H54 (cell line): ENCODE measurements at regions not wholly inside any gene's neighbourhood (a gene's known extent, or its start where the extent isn't known, plus 50 kb on each side); places are given as distances from the start of the nearest gene placed in this dataset.
"Not testable (repeated sequence)": the region's sequence is repeated elsewhere in the genome, so short reads cannot be mapped to it uniquely, and the experiment has no call there.

Experiments
- DNase-seq: peaks from one replicate; pipeline ENCODE4 v3.0.0; 2011; ENCODE audit warnings: low spot score, mixed read lengths; ENCODE audit not compliant: insufficient read length
- FAIRE-seq: peaks from 3 replicates; lab custom pipeline; 2011; peaks lifted over from hg19 to GRCh38; lab: Jason Lieb, UNC
- POLR2A ChIP-seq: IDR thresholded peaks from 2 replicates; pipeline ENCODE4 v1.6.1; 2011; ENCODE audit warnings: low read depth, mild to moderate bottlenecking, low read length

- DNase-seq (peak; percentile 50), FAIRE-seq (peak; percentile 94)
- TF ChIP-seq POLR2A, result no peak
These were observed 507.9 kb downstream of the UQCRFS1 start for GRCh38 chr19:28705008-28705407.

GRCh38 chr19:28703400-28703956 is 509.5 kb downstream of the UQCRFS1 start:
- TF ChIP-seq POLR2A, result no peak
- no peak for DNase-seq
- FAIRE-seq, result no peak

DNA sequence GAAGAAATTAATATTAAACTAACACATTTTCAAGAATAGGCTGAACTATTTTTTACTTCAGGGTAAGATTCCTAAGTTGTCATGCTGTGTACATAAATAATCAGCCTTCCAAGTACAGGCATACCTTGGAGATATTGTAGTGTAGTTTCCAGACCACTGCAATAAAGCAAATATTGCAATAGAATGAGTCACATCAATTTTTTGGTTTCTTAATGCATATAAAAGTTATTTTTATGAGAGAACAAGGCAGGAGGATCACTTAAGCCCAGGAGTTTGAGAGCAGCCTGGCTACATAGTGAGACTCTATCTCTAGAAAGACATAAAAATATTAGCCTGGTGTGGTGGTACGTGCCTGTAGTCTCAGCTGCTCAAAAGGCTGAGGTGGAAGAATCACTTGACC is 511.5 kb downstream of the UQCRFS1 start:
- DNase-seq, result no peak
- no peak for TF ChIP-seq POLR2A
- FAIRE-seq, result peak; percentile 66

DNA sequence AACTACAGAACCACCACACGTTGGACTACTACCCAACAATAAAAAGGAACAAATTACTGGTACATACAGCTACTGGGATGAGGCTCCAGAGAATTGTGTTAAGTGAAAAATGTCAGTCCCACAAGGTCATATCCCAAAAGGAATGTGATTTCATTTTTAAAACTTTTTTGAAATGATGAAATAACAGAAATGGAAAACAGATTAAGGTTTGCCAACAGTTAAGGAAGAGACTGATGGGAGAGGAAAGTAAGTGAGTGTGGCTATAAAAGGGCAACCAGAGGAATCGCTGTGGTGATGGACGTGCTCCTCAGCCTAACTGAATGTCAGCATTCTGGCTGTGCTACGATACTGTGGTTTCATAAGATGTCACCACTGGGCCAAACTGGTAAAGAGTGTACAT is 512.8 kb downstream of the UQCRFS1 start:
- no peak for TF ChIP-seq POLR2A
- DNase-seq (no peak), FAIRE-seq (no peak)

DNA sequence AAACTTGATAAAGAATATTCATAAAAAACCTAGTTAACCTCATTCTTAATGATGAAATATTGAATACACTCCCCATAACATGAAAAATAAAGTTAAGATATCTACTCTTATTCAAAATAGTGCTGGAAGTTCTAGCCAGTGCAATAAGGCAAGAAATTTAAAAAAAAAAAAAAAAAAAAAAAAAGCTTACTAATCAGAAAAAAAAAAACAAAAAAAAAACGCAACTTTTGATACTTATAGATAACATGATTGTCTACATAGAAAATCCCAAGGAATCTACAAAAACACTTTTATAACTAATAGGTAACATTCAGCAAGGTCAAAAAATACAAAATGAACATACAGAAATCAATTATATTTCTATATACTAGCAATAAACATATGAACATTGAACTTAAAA is 515.6 kb downstream of the UQCRFS1 start:
- DNase-seq (no peak), FAIRE-seq (no peak)
- TF ChIP-seq POLR2A, result no peak

- DNase-seq, result no peak
- peak; percentile 92 for FAIRE-seq
- TF ChIP-seq POLR2A, result no peak
These were observed 518.1 kb downstream of the UQCRFS1 start for GRCh38 chr19:28694812-28695211.

DNA sequence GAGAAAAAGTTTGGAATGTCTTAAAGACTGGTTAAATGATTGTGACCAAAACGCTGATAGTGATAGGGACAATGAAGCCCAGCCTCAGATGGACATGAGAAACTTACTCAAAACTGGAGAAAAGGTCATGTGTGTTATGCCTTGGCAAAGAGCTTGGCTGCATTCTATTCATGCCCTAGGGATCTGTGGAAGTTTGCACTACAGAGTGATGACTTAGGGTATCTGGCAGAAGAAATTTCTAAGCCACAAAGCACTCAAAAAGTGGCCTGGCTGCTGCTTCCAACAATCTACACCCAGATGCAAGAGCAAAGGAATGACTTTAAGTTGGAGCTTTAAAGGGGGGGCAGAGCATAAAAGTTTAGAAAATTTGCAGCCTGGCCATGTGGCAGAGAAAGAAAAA is 521.3 kb downstream of the UQCRFS1 start:
- DNase-seq, result no peak
- TF ChIP-seq POLR2A, result no peak
- FAIRE-seq, result no peak

- not testable (repeated sequence) for DNase-seq, FAIRE-seq
These were observed 523.5 kb downstream of the UQCRFS1 start for GRCh38 chr19:28689464-28689863.

DNA sequence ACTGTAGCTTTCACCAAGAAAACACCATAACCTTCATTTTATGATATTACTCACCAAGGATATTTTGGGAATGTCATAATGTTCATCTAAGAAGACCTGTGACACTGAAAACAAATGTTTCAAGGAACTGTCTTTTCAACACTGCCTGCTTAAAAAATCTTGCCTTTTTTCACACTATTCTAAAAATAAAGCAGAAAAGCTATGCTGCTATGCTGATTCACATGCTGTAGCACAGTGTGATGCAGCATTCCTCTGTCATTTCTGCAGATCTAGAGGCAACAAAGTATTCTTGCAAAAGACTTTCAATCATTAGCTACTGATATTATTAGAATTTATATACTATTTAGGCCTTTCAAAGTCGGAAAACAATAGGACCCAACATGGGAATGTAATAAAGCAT is 525.7 kb downstream of the UQCRFS1 start:
- FAIRE-seq, result no peak
- DNase-seq, result no peak
- TF ChIP-seq POLR2A, result no peak

- no peak for TF ChIP-seq POLR2A
- DNase-seq (no peak), FAIRE-seq (no peak)
These were observed 526.2 kb downstream of the UQCRFS1 start for GRCh38 chr19:28686756-28687155.

DNA sequence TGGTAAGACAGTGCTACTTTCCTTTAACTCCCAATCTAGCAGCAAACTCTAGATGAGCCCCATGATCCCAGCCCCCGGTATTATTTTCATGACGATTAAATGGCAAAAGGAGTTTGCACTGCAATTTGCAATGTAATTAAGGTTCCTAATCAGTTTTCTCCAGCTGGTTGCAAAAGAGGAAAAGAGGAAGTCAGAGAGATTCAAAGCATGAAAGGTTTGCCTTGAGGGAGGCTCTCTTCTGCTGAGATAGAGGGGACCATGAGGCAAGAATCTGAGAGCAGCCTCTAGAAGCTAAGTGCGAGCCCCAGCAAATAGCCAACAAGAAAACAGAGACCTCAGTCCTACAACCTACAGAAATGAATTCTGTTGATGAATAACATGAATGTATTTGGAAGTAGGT is 527.1 kb downstream of the UQCRFS1 start:
- FAIRE-seq (no peak), DNase-seq (no peak)
- no peak for TF ChIP-seq POLR2A

DNA sequence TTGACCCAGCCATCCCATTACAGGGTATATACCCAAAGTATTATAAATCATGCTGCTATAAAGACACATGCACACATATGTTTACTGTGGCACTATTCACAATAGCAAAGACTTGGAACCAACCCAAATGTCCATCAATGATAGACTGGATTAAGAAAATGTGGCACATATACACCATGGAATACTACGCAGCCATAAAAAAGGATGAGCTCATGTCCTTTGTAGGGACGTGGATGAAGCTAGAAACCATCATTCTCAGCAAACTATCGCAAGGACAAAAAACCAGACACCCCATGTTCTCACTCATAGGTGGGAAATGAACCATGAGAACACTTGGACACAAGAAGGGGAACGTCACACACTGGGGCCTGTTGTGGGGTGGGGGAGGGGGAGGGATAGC is 527.9 kb downstream of the UQCRFS1 start:
- DNase-seq, FAIRE-seq: not testable (repeated sequence)

DNA sequence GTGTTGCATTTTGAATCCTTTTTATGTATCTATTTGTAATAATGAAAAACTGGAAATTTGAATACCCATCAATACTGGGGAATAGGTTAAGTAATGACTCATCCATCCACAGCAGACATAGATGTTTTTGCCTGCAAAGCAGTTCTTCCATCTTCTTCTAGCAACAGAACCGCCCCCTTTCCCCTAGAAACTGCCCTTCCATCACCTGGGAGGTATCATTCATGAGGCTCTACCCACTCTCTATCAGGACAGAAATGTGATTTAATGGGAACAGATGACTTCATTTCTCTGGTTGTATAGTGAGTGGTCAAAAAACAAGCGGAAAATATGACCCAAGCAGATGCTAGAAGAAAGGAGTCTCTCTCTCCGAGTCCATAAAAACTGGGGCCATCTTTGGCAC is 532.8 kb downstream of the UQCRFS1 start:
- FAIRE-seq (no peak), DNase-seq (no peak)
- no peak for TF ChIP-seq POLR2A

- FAIRE-seq (no peak), DNase-seq (no peak)
- TF ChIP-seq POLR2A, result no peak
These were observed 542.1 kb downstream of the UQCRFS1 start for GRCh38 chr19:28670836-28671235.

GRCh38 chr19:28669804-28670203 is 543.1 kb downstream of the UQCRFS1 start:
- no peak for FAIRE-seq
- no peak for TF ChIP-seq POLR2A
- no peak for DNase-seq

- DNase-seq (no peak), FAIRE-seq (no peak)
- TF ChIP-seq POLR2A, result no peak
These were observed 545.5 kb downstream of the UQCRFS1 start for GRCh38 chr19:28667348-28667977.
